ENCODE measurements at regions not wholly inside any gene's neighbourhood (a gene's known extent, or its start where the extent isn't known, plus 50 kb on each side); places are given as distances from the start of the nearest gene placed in this dataset.

DNA sequence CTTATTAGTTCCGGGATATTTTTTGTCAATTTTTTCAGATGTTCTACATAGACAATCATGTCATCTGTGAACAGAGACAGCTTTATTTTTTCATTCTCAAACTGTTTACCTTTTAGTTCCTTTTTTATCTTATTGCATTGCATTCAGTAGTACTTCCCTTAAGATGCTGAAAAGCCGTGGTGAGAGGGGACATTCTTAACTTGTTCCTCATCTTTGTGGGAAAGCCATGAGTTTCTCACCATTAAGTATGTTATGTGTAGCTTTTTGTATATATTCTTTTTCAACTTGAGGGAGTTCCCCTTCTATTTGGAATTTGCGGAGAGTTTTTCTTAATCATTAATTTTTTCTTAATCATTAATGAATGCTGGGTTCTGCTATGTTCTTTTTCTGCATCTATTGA is 1727.1 kb upstream of the SEL1L start:
- H3K27ac Mint-ChIP-seq, result no peak overlapping the region
- H3K4me3 Mint-ChIP-seq, result no peak overlapping the region
- no peaks in the 10 kb centered on the region for H3K36me3 Mint-ChIP-seq (ENCODE audit: low read depth)
- H3K9me3 Mint-ChIP-seq, result no peaks in the 10 kb centered on the region
- TF ChIP-seq, protein P1, sequence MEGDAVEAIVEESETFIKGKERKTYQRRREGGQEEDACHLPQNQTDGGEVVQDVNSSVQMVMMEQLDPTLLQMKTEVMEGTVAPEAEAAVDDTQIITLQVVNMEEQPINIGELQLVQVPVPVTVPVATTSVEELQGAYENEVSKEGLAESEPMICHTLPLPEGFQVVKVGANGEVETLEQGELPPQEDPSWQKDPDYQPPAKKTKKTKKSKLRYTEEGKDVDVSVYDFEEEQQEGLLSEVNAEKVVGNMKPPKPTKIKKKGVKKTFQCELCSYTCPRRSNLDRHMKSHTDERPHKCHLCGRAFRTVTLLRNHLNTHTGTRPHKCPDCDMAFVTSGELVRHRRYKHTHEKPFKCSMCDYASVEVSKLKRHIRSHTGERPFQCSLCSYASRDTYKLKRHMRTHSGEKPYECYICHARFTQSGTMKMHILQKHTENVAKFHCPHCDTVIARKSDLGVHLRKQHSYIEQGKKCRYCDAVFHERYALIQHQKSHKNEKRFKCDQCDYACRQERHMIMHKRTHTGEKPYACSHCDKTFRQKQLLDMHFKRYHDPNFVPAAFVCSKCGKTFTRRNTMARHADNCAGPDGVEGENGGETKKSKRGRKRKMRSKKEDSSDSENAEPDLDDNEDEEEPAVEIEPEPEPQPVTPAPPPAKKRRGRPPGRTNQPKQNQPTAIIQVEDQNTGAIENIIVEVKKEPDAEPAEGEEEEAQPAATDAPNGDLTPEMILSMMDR (IDR thresholded peaks at IDR 0.05; ENCODE audit: unreplicated experiment in 3 of 3), result no peak
- no peaks in the 10 kb centered on the region for H3K4me1 Mint-ChIP-seq
- H3K27me3 Mint-ChIP-seq (ENCODE audit: low read depth), result no peaks in the 10 kb centered on the region

DNA sequence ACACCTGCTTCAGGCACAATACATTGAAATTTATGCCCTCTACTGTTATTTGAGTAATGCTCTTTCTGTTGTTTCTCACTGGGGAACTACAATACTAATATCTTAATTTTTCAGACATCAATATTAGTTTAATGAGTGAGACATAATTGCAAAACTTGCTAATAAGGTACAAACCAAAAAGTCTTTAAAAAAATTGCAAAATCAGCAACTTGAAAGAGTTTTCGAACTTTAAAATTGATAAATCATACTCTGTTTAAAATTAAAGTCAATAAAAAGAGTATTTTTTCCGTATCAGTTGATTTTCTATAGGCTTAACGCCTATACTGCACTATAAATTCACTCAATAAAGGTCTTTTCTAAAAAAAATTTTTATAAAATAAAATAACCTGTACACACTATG is 1735.9 kb upstream of the SEL1L start:
- H3K9me3 Mint-ChIP-seq, result no peaks in the 10 kb centered on the region
- H3K27me3 Mint-ChIP-seq (ENCODE audit: low read depth), result no peaks in the 10 kb centered on the region
- no peaks in the 10 kb centered on the region for H3K4me1 Mint-ChIP-seq
- no peak overlapping the region for H3K27ac Mint-ChIP-seq
- no peaks in the 10 kb centered on the region for H3K36me3 Mint-ChIP-seq (ENCODE audit: low read depth)
- no peak overlapping the region for H3K4me3 Mint-ChIP-seq
- TF ChIP-seq, protein P1 (IDR thresholded peaks at IDR 0.05; ENCODE audit: unreplicated experiment in 3 of 3), result no peak

DNA sequence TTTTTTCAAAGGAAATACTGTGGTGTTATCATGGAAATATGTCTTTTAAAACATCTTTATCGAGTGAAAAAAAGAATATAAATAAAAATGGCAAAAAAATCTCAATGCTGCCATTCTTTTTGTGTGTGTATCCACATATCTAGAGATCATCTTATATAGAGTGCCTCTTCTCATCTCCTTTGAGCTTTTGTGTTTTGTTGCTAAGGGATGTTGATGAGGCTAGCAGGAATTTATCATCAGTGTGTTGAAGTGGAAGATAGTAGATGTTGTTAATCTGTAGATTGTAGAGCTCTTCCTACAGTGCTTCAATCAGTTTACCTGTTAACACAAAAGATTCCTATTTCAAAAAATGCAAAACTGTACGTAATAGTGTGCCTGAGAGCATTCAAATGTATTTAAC is 1738.0 kb upstream of the SEL1L start:
- peaks cover 3% of the 10 kb centered on the region for H3K9me3 Mint-ChIP-seq
- no peaks in the 10 kb centered on the region for H3K27me3 Mint-ChIP-seq (ENCODE audit: low read depth)
- no peaks in the 10 kb centered on the region for H3K4me1 Mint-ChIP-seq
- H3K4me3 Mint-ChIP-seq, result no peak overlapping the region
- TF ChIP-seq, protein P1 (IDR thresholded peaks at IDR 0.05; ENCODE audit: unreplicated experiment in 3 of 3), result no peak
- no peaks in the 10 kb centered on the region for H3K36me3 Mint-ChIP-seq (ENCODE audit: low read depth)
- H3K27ac Mint-ChIP-seq, result no peak overlapping the region

DNA sequence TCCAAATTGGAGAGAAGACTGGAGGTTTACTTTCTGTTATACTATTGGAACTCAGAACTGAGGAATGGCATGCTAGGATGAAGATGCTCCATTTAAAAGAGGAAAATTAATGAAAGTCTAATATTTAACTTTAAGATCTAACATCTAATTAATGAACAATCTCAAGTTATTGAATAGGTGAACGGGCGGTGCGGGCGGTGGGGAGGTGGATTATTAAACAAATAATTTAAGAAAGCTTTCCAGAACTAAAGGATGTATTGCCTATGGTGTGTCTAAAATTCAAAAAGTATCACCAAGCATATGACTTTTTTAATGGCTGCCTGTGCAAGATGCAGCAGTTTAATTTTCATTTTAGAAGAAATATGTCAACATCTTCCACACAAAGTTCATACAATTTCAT is 1747.1 kb upstream of the SEL1L start:
- no peak overlapping the region for H3K27ac Mint-ChIP-seq
- H3K27me3 Mint-ChIP-seq (ENCODE audit: low read depth), result no peaks in the 10 kb centered on the region
- peaks cover 22% of the 10 kb centered on the region for H3K9me3 Mint-ChIP-seq
- no peaks in the 10 kb centered on the region for H3K36me3 Mint-ChIP-seq (ENCODE audit: low read depth)
- H3K4me3 Mint-ChIP-seq, result no peak overlapping the region
- TF ChIP-seq, protein P1 (IDR thresholded peaks at IDR 0.05; ENCODE audit: unreplicated experiment in 3 of 3), result no peak
- peaks cover 14% of the 10 kb centered on the region for H3K4me1 Mint-ChIP-seq

DNA sequence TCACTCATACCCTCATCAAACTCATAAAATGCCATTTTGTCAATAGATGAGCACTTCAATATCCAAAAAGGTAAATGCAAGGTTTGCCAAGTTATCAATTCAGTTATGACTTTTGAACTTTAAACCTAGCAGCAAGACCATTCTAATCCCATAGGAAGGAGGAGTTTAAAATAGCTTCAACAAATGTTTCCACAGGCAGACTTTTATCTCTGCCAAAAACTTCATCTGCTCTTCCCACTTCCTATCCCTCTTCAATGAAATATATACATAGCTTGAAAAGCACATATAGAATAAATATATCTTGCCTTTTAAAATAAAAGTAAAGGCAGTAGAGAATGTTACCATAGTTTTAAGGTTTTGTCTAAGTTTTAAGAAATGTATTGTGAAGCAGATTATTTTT is 1749.1 kb upstream of the SEL1L start:
- Mint-ChIP-seq H3K36me3 (ENCODE audit: low read depth) (no peaks in the 10 kb centered on the region), H3K27ac (peak overlapping the region in 1 of 3 experiments; percentile 44), H3K27me3 (ENCODE audit: low read depth) (no peaks in the 10 kb centered on the region), H3K4me1 (peaks cover 14% of the 10 kb centered on the region), H3K4me3 (no peak overlapping the region), H3K9me3 (peaks cover 10% of the 10 kb centered on the region)
- TF ChIP-seq, protein P1 (IDR thresholded peaks at IDR 0.05; ENCODE audit: unreplicated experiment in 3 of 3), result no peak

DNA sequence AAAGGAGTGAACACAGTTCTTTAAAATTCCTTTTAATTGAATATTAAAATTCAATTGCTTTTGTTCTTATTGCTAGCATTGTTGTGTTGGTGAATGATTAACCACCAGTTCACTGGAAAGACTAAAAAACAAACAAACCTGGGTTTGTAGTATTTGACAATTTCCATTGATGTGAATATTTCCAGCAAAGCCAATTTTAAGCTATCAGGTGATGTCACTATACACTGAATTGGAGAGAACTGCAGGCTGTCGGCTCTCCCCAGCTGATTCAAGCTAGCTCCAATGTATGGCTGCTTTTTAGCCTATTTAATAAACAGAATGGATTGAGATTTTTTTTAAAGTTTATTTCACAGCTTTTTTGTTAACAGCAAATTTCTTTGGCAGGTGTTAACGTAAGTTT is 1753.6 kb upstream of the SEL1L start:
- TF ChIP-seq, protein P1 (IDR thresholded peaks at IDR 0.05; ENCODE audit: unreplicated experiment in 3 of 3), result no peak
- Mint-ChIP-seq H3K36me3 (ENCODE audit: low read depth) (no peaks in the 10 kb centered on the region), H3K4me1 (peaks cover 13% of the 10 kb centered on the region)

More for the DNA sequence above, 1753.6 kb upstream of the SEL1L start:
- Mint-ChIP-seq H3K27ac (no peak overlapping the region), H3K4me3 (no peak overlapping the region), H3K27me3 (ENCODE audit: low read depth) (no peaks in the 10 kb centered on the region), H3K9me3 (no peaks in the 10 kb centered on the region)
